GM19452 (cell line): ENCODE measurements at regions not wholly inside any gene's neighbourhood (a gene's known extent, or its start where the extent isn't known, plus 50 kb on each side); places are given as distances from the start of the nearest gene placed in this dataset.
A peak's percentile ranks its signal among the peaks of the same experiment; 100 is the strongest.
"Not testable (repeated sequence)": the region's sequence is repeated elsewhere in the genome, so short reads cannot be mapped to it uniquely, and the experiment has no call there.

Source experiments
- ATAC-seq: cut with Tn5 transposase; IDR thresholded peaks from one replicate; pipeline ENCODE4 v1.9.1; 2021; ENCODE audit not compliant: unreplicated experiment

DNA sequence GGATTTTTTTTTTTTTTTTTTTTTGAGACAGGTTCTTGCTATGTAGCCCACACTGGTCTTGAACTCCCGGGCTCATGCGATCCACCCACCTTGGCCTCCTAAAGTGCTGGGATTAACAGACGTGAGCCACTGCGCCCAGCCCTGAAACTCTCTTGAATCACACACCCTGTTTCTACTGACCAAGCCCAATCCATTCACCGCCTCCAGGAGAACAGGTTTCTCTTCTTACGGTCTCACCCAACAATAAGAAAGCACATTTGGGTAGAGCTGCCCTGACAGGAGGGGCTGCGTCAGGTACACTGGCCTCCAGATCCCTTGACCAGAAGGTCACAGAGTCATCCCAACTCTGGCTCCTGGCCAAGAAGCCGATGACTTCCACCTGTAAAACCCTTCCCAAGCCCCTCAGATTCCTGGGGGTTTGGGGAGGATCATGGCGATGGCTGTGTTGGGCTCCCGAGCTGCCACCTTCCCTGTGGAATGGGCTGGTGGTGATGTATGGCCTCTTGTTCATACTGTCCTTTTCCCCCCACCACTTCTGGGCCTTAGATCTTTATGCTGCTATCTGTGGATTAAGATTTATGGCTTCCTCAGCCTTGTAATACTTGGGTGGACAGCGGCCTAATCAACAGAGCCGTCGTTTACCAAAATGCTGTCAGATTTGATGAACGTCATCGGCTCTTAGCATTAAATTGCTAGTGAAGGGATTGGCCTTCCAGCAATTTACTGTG lies 89.1 kb downstream of the KATNIP start:
- ATAC-seq, result no peak

DNA sequence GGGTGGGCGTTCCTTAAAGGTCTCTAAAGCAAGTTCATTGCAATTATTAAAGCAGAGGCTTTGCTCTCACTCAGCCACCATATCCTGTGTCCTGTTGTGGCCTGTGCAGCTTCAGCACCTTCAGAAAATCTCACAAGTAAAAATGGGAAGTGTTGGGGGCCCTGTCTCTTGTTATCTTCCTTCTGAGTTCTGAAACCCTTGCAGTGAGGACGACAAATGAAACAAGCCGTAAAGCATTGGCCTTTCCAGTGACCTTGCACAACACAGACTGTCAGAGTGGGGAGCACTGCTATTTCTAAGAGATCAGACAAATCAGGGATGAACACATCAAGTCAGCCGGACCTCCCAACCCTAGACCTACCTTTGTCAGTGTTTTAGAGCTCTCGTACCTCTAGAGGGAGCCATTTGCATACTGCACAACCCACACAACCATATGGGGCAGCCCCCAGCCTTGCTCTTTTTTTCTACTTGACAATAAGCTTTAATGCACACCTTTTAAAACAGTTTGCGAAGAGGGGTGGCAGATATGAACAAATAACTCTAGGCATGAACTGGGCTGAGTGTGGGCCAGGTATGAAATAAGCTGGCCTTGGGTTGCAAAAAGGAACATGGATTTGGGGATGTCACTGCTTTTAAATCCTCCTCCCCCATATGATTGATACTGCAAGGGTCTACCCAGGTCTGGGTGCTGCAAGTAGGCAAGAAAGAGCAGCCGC lies 89.8 kb downstream of the KATNIP start:
- ATAC-seq, result peak; percentile 74

DNA sequence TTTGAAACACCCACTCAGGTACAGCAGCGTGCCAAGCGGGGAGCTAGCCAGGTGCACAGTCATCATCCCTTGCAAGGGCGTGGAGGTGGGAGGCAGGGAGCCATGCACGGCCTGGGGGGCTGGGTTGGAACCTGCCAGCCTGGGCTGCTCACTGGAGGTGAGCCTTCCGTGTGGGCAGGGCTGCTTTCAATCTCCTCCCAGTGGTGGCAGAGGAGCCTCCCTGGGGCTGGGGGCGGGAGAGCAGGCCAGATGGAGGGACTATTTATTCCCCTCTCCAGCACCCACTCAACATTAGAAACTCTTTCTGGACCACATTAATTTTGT lies 90.3 kb downstream of the KATNIP start:
- ATAC-seq, result no peak

DNA sequence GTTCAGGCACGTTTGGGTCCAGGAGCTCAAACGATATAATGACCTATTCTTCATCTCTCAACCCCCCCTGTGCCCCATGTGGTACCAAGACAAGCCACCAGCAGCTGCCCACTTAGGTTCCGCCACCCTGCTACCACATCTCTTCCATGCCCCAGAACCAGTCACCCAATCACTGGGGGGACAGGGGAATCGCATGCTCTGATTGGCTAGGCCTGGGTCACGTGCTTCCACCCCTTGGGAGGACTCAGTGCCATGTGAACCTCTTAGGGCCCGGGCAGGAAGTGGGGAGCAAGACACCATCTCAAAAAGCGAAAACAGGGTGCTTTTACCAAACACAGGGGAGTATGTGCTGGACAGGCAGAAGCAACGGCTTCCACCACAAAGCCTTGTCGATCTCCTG lies 91.3 kb downstream of the KATNIP start:
- ATAC-seq, result no peak

DNA sequence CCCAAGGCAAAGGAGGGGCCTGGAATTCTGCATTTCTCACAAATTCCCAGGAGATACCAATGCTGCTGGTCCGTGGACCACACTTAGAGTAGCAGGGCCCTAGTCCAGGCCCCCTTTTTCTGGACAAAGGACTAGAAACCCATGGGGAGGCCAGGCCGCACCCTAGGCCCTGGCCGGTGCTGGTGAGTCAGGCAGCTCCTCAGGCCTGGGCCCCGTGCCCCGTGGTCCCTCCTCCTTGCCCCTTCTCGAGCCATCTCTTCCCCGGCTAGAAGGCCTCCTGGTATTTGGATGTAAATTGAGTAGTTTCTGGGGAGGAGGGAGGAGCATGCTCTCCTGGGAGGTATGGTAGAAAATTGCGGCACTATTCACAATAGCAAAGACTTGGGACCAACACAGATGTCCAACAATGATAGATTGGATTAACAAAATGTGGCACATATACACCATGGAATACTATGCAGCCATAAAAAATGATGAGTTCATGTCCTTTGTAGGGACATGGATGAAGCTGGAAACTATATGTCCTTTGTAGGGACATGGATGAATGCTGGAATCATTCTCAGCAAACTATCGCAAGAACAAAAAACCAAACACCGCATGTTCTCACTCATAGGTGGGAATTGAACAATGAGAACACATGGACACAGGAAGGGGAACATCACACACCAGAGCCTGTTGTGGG lies 91.9 kb downstream of the KATNIP start:
- ATAC-seq, result not testable (repeated sequence)

DNA sequence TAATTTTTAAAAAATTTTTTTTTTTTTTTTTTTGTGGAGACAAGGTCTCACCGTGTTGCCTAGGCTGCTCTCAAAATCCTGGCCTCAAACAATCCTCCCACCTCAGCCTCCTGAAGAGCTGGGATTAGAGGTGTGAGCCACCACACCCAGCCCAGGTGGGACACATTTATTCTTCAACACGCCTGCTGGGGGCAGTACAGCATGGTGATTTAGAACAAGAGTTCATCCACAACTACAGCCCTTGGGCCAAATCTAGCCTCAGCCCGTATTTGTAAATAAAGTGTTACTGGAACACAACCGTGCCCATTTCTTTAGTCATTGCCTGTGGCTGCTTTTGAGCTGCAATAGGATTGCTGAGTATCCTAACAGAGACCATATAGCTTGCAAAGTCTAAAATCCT lies 92.8 kb downstream of the KATNIP start:
- ATAC-seq, result no peak

- ATAC-seq, result no peak
Measured at GRCh38 chr16:27644165-27644564, 94.2 kb downstream of the KATNIP start.

DNA sequence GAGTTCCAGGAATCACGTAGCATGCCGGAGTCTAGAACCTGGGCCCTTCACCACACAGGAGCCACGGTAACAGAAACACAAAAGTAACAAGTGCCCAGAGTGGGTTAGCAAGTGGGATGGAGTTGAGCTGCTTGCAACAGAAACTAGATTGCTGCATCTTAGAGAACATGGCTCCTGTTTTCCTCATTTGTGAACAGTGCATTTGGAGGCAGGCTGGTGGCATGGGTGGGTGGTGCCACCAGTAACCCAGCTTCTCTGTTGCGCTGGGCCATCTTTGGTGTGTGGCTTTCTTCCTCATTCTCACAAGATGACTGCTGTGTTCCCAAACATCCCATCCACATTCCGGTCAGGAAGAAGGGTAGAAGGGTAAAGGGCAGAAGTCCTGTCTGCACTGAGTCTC lies 95.5 kb downstream of the KATNIP start:
- ATAC-seq, result no peak

DNA sequence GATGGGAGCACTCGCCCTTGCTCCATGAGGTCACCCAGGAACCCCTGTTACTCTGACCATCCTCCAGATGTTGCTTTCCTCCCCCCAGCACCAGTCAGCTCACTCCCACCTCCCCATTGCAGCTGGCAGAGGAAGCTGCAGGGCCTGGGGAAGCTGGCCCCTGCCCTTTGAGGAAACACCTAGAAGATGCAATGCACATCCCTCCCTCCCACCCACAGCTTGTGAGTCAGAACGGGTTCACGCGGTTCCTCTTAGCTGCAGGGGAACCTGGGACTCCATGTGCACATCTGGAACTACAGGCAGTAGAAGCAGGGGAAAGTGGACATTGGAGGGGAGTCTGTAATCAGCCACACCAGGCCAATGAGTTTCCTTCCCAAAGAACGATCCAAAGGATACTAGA lies 96.9 kb downstream of the KATNIP start:
- no peak for ATAC-seq

DNA sequence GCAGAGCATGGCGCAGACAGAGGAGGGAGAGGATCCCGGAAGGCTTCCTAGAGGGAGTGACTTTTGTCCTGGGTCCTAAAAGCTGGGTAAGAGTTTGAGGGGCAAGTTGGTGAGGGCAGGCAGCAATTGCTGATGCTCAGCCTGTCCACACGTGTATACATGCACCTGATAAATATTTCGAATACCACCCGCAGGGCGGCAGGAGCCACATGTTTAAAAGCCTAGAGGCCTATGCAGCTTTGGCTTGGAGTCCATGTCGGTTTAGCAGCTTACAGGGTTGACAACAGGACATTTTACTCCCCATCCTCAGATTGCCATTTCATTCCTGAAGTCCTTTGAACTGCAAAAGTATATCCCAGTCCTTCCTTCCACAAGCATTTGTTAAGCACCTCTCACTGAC lies 99.1 kb downstream of the KATNIP start:
- no peak for ATAC-seq

- no peak for ATAC-seq
Measured at GRCh38 chr16:27650073-27650701, 100.2 kb downstream of the KATNIP start.

- ATAC-seq, result no peak
Measured at GRCh38 chr16:27651301-27651700, 101.4 kb downstream of the KATNIP start.

DNA sequence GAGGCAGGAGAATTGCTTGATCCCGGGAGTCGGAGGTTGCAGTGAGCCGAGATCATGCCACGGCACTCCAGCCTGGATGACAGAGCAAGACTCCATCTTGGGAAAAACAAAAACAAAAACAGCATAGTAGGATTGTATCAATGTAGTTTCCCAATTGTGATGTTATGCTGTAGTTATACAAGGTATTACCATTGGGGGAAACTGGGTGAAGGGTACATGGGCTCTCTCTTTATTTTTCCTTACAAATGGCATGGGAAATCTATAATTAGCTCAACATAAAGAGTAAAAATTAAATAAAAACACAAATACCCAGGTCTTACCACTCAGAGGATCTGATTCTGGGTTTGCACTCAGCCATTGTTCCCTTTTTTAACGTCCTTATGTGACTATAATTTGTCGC lies 107.9 kb downstream of the KATNIP start:
- ATAC-seq, result no peak

DNA sequence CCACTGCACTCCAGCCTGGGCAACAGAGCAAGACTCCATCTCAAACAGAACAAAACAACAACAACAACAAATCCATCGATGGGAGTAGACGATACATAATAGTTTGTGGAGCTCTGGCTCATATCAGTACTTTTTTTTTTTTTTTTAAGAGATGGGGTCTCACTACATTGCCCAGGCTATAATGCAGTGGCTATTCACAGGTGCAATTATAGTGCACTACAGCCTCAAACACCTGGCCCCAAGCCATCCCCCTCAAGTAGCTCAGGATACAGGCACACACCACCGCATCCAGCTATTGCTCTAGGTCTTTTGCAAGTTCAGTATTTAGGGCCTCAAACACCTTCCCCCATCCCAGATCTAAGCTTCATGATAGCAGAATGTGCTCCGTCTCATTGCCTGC lies 110.6 kb downstream of the KATNIP start:
- ATAC-seq, result no peak

DNA sequence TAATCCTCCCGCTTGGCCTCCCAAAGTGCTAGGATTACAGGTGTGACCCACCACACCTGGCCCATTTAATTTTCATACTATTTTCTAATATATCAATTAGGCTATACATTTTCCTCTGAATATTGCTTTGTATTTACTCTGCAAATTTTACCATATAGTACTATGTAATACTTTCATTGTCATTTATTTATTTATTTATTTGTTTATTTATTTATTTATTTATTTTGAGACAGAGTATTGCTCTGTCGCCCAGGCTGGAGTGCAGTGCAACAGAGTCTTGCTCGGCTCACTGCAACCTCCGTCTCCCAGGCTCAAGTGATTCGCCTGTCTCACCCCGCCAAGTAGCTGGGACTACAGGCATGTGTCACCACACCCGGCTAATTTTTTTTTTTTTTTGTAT lies 113.3 kb downstream of the KATNIP start:
- ATAC-seq, result not testable (repeated sequence)

DNA sequence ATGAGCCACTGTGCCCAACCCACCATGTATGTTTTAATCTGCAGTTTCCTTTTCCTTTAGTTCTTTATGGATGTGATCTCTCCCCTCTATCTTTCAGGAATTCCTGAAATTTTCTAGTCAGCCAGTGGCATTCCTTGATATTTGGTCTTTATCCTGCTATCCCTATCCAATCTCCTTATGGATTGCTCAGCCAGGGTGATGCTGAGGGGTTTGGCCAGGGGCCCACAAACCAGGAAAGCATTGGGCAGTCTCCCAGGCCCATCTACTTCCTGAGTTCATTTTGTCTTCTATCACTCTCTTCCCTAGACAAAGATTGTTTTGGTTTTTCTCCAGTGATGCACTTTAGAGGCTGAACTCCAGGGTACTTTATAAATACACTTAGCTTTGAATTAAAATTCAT lies 115.9 kb downstream of the KATNIP start:
- no peak for ATAC-seq

DNA sequence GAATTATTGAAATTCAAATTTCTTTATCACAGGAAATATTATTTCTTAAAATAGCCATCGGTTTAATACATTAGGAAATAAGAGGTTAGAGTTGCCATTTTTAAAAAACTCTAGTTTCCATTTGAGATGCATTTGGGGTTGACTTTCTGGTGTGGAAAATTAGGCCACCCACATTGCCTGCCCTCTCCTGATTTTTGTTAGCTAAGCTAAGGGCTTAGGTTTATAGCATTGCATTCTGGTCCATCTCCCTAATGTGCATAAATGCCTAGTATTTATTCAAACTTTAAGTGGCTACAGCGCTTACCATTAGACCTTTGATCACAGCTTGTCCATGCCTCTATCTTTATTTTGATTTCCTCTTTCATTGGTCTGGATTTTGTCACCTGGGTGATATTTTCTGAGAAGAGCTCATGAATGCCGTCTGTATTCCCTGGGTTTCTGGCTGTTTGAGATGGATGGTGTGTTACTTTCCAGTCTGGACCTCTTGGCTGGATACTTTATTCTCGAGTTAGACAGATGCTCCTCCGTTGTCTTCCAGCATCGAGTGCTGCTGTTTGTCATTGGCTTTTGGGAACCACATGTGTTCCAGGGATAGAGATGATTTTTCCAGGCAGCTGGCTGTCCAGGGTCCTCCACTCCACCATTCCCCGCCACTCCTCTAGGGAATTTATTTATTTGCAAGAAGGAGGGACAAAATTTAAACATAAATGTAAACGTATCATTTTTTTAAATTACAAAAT lies 120.3 kb downstream of the KATNIP start:
- ATAC-seq, result no peak

GRCh38 chr16:27671410-27671809 lies 121.5 kb downstream of the KATNIP start:
- no peak for ATAC-seq

DNA sequence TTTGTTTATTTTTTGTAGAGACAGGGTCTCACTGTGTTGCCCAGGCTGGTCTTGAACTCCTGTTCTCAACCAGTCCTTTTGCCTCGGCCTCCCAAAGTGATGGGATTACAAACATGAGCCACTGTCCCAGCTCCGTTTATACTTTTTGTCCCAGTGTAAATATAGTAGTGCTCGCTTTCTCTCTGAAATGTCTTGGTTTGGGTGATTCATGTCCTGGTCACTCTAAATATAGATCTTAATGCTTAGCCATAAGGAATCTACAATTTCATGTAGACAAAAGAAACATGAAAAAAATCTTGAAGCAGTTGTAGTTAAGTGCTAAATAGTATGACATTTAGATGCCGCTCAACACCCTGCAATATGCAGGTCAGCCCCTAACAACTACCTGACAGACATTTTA lies 126.9 kb downstream of the KATNIP start:
- ATAC-seq, result no peak

GRCh38 chr16:27677263-27677662 lies 127.3 kb downstream of the KATNIP start:
- ATAC-seq, result no peak

DNA sequence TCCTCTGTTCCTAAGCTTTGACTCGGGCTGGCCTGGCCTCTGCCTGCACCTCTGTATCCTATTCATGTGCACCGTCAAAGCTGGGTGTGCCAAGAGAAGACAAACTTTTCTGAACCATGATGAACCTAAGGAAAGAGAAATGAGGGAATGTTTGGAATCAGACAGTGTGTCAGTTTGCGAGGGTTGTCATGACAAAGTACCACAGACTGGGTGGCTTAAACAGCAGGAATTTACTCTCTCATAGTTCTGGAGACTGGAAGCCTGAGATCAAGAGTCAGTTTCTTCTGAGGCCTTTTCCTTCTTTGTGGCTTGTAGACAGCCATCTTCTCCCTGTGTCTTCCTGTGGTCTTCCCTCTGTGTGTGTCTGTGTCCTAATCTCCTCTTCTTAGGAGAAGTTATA lies 129.0 kb downstream of the KATNIP start:
- no peak for ATAC-seq
